GM12878 (cell line): ENCODE measurements at regions not wholly inside any gene's neighbourhood (a gene's known extent, or its start where the extent isn't known, plus 50 kb on each side); places are given as distances from the start of the nearest gene placed in this dataset.

ENCODE experiments used
- ATAC-seq: fragments of 200-7000 bp; cut with Tn5 transposase; 3 replicates; pipeline ENCODE4 v1.9.1; 2020; ENCODE audit warnings: mild to moderate bottlenecking, moderate library complexity
- BruUV-seq: library from RNA; stranded (reverse); fragments of 400-500 nt; replicated peaks from 2 replicates; lab custom pipeline; 2021; lab: Mats Ljungman, UMichigan
- CTCF ChIA-PET: fragments of 300-600 bp; sonication (Branson Sonifier 250); formaldehyde crosslinking; extraction: SDS; loops from one replicate; lab custom pipeline; 2021; ENCODE audit warnings: inconsistent platforms; lab: Yijun Ruan, JAX
- POLR2A ChIA-PET: fragments of 350-600 bp; formaldehyde crosslinking; extraction: SDS; loops from one replicate; lab custom pipeline; 2021; ENCODE audit warnings: inconsistent platforms; lab: Charles Lee
- RAD21 ChIA-PET: fragments of 300-600 bp; sonication (Branson Sonifier 250); formaldehyde crosslinking; loops from one replicate; lab custom pipeline; 2023; ENCODE audit warnings: antibody characterized with exemption; ENCODE audit not compliant: unreplicated experiment; lab: Charles Lee
- SMC1A ChIA-PET: fragments of 300-600 bp; sonication (Branson Sonifier 250); formaldehyde crosslinking; loops from one replicate; lab custom pipeline; 2023; ENCODE audit not compliant: unreplicated experiment, uncharacterized antibody; lab: Charles Lee
- DNase-seq: peaks from one replicate; pipeline ENCODE4 v3.0.0-alpha.2; 2011; ENCODE audit warnings: low read depth, low spot score
- FAIRE-seq: peaks from 3 replicates; lab custom pipeline; 2011; peaks lifted over from hg19 to GRCh38; lab: Jason Lieb, UNC
- H2AFZ ChIP-seq: 2 replicates; pipeline ENCODE4 v1.6.0; 2011; ENCODE audit warnings: low read depth, low read length, control low read depth; ENCODE audit not compliant: control insufficient read depth
- H3K27ac ChIP-seq: 2 replicates; pipeline ENCODE4 v1.5.1; 2011; ENCODE audit warnings: control low read depth; ENCODE audit not compliant: control insufficient read depth, insufficient read depth
- H3K27me3 ChIP-seq, 2 experiments: replicated peaks in 1 of 2; 2 replicates each; pipeline versions ENCODE4 v1.6.0 to v1.6.1; 2011; ENCODE audit warnings: low read length in 1 of 2; ENCODE audit not compliant: control insufficient read depth in 2 of 2, insufficient read depth in 2 of 2
- H3K36me3 ChIP-seq, 2 experiments: 2 replicates each; pipeline ENCODE4 v1.5.1; 2011; ENCODE audit warnings: low read length in 1 of 2; ENCODE audit not compliant: control insufficient read depth in 2 of 2, insufficient read depth in 2 of 2
- H3K4me1 ChIP-seq: 2 replicates; pipeline ENCODE4 v1.6.1; 2011; ENCODE audit warnings: mild to moderate bottlenecking, low read length, moderate library complexity, mixed read lengths; ENCODE audit not compliant: control insufficient read depth, insufficient read depth
- H3K4me2 ChIP-seq: 2 replicates; pipeline ENCODE4 v1.6.0; 2011; ENCODE audit warnings: control low read depth; ENCODE audit not compliant: control insufficient read depth, insufficient read depth
- H3K4me3 ChIP-seq: fragments of 200-600 bp; sonication (generic); 2 replicates; pipeline ENCODE4 v1.5.1; 2016
- H3K79me2 ChIP-seq: 2 replicates; pipeline ENCODE4 v1.6.0; 2011; ENCODE audit warnings: low read length; ENCODE audit not compliant: control insufficient read depth, insufficient read depth
- H3K9ac ChIP-seq: 2 replicates; pipeline ENCODE4 v1.8.0; 2011; ENCODE audit warnings: low read length, control low read depth, mixed read lengths; ENCODE audit not compliant: control insufficient read depth, insufficient read depth
- H3K9me3 ChIP-seq: replicated peaks from 3 replicates; pipeline ENCODE4 v1.5.1; 2011; ENCODE audit warnings: mild to moderate bottlenecking, low read length; ENCODE audit not compliant: control insufficient read depth, insufficient read depth
- H4K20me1 ChIP-seq: 2 replicates; pipeline ENCODE4 v1.6.0; 2011; ENCODE audit not compliant: control insufficient read depth, insufficient read depth
- BMI1 ChIP-seq: fragments of 450-650 bp; IDR thresholded peaks from 2 replicates; pipeline ENCODE4 v1.6.1; 2016; ENCODE audit warnings: mild to moderate bottlenecking, moderate library complexity, borderline replicate concordance
- CBFB ChIP-seq: IDR thresholded peaks from 2 replicates; pipeline ENCODE4 v1.6.1; 2016; ENCODE audit warnings: antibody characterized with exemption, low read depth
- ETV6 ChIP-seq, 2 experiments: fragments of 450-650 bp in 1 of 2; IDR thresholded peaks in 1 of 2; conservative IDR thresholded peaks in 1 of 2; 2 replicates each; pipeline ENCODE4 v1.6.1; 2014; ENCODE audit warnings: antibody characterized with exemption in 1 of 2, borderline replicate concordance in 1 of 2, low read depth in 1 of 2, mild to moderate bottlenecking in 1 of 2, moderate library complexity in 1 of 2
- HDAC6 ChIP-seq: fragments of 200-600 bp; sonication (generic); IDR thresholded peaks from one replicate; pipeline ENCODE4 v1.8.0; 2017; ENCODE audit warnings: antibody characterized with exemption; ENCODE audit not compliant: unreplicated experiment
- MEF2A ChIP-seq: IDR thresholded peaks from 2 replicates; pipeline ENCODE4 v1.6.1; 2011; ENCODE audit warnings: low read depth, mild to moderate bottlenecking, low read length, moderate library complexity; ENCODE audit not compliant: insufficient read depth
- MEF2B ChIP-seq: fragments of 450-650 bp; IDR thresholded peaks from 2 replicates; pipeline ENCODE4 v1.6.1; 2018; ENCODE audit warnings: mild to moderate bottlenecking, moderate library complexity; ENCODE audit not compliant: partially characterized antibody, poor library complexity, severe bottlenecking
- PAX8 ChIP-seq: fragments of 450-650 bp; IDR thresholded peaks from 2 replicates; pipeline ENCODE4 v1.6.1; 2017; ENCODE audit warnings: mild to moderate bottlenecking, moderate library complexity
- POLR2A ChIP-seq: IDR thresholded peaks from 2 replicates; pipeline ENCODE4 v1.6.1; 2011; ENCODE audit warnings: low read depth, mild to moderate bottlenecking, low read length
- SP1 ChIP-seq: IDR thresholded peaks from one replicate; pipeline ENCODE4 v1.6.1; 2011; ENCODE audit warnings: low read depth, low read length
- STAT3 ChIP-seq: IDR thresholded peaks from 2 replicates; pipeline ENCODE4 v1.6.1; 2011; ENCODE audit warnings: low read depth, low read length, improper control_type of control experiment
- ZBTB4 ChIP-seq: fragments of 450-650 bp; formaldehyde crosslinking; IDR thresholded peaks from 2 replicates; pipeline ENCODE4 v1.4.0; 2022; ENCODE audit warnings: mild to moderate bottlenecking, moderate library complexity
- ZSCAN29 ChIP-seq: fragments of 450-650 bp; IDR thresholded peaks from 2 replicates; pipeline ENCODE4 v1.6.1; 2017; ENCODE audit warnings: mild to moderate bottlenecking, moderate library complexity
- WGBS: methylation state at CpG from one replicate; pipeline ENCODE4 v1.1.6; 2016; ENCODE audit warnings: low lambda C conversion rate; ENCODE audit not compliant: insufficient replicate concordance, insufficient coverage; ENCODE audit errors: missing lambda C conversion rate; 5-methylcytosine and 5-hydroxymethylcytosine counted together
- in situ Hi-C: fragments of 300-500 bp; cut with MboI; formaldehyde crosslinking; loops from 9 replicates; pipeline ENCODE4 v1.14.3; 2018; ENCODE audit warnings: mixed read lengths
- intact Hi-C: fragments of 100-400 bp; cut with micrococcal nuclease; formaldehyde crosslinking; loops from one replicate; pipeline ENCODE4 v1.14.2; 2022; ENCODE audit not compliant: unreplicated experiment
- TF ChIP-seq, protein P1 (sequence below): fragments of 450-650 bp; IDR thresholded peaks from 2 replicates; pipeline ENCODE4 v1.6.1; 2017; ENCODE audit warnings: borderline replicate concordance
- TF ChIP-seq, protein P2 (sequence below): fragments of 450-650 bp; formaldehyde crosslinking; IDR thresholded peaks from 2 replicates; pipeline ENCODE4 v1.5.0; 2022; ENCODE audit warnings: mild to moderate bottlenecking, missing genetic modification characterization

DNA sequence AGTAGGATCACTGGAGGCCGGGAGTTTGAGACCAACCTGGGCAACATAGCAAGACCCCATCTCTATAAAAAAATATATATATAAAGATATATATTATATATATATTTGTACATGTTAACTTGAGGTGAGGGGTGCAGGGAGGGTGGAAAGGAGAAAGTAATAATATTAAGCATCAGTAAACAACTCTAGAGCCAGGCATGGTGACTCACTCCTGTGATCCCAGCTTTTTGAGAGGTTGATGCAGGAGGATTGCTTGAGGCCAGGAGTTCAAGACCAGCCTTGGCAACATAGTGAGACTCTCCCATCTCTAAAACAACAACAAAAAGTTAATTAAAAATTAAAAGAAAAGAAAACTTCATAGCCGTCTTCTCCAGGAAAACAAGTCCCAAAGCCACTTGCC lies 61.7 kb upstream of the SMURF2 start:
- FAIRE-seq (no peak), DNase-seq (no peak), ATAC-seq (no peak)
- Histone ChIP-seq H3K36me3 (no peaks in the 10 kb centered on the region), H3K79me2 (no peaks in the 10 kb centered on the region), H3K4me3 (no peak overlapping the region), H3K27me3 (no peaks in the 10 kb centered on the region), H4K20me1 (no peaks in the 10 kb centered on the region), H3K9ac (no peak overlapping the region), H3K4me2 (no peak overlapping the region), H3K27ac (no peak overlapping the region), H3K9me3 (no peaks in the 10 kb centered on the region), H2AFZ (no peak overlapping the region), H3K4me1 (no peaks in the 10 kb centered on the region)
- intact Hi-C loops, result no loop called here
- 19% methylated on average over 2 of the region's 2 CpGs for WGBS
- TF ChIP-seq CBFB, result no peak
- TF ChIP-seq BMI1, result no peak
- TF ChIP-seq ZSCAN29, result no peak
- TF ChIP-seq, protein P1, sequence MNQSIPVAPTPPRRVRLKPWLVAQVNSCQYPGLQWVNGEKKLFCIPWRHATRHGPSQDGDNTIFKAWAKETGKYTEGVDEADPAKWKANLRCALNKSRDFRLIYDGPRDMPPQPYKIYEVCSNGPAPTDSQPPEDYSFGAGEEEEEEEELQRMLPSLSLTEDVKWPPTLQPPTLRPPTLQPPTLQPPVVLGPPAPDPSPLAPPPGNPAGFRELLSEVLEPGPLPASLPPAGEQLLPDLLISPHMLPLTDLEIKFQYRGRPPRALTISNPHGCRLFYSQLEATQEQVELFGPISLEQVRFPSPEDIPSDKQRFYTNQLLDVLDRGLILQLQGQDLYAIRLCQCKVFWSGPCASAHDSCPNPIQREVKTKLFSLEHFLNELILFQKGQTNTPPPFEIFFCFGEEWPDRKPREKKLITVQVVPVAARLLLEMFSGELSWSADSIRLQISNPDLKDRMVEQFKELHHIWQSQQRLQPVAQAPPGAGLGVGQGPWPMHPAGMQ, result no peak
- TF ChIP-seq MEF2B, result no peak
- TF ChIP-seq PAX8, result no peak
- no peak for TF ChIP-seq POLR2A
- TF ChIP-seq STAT3, result no peak
- TF ChIP-seq ETV6 (conservative IDR thresholded peaks at IDR 0.05 in 1 of 2, IDR thresholded peaks at IDR 0.05 in 1 of 2; ENCODE audit: borderline replicate concordance in 1 of 2, low read depth in 1 of 2), result no peak
- TF ChIP-seq SP1, result no peak
- TF ChIP-seq HDAC6, result no peak
- no peak for TF ChIP-seq ZBTB4 (CRISPR knock-in tag)
- TF ChIP-seq, protein P2, sequence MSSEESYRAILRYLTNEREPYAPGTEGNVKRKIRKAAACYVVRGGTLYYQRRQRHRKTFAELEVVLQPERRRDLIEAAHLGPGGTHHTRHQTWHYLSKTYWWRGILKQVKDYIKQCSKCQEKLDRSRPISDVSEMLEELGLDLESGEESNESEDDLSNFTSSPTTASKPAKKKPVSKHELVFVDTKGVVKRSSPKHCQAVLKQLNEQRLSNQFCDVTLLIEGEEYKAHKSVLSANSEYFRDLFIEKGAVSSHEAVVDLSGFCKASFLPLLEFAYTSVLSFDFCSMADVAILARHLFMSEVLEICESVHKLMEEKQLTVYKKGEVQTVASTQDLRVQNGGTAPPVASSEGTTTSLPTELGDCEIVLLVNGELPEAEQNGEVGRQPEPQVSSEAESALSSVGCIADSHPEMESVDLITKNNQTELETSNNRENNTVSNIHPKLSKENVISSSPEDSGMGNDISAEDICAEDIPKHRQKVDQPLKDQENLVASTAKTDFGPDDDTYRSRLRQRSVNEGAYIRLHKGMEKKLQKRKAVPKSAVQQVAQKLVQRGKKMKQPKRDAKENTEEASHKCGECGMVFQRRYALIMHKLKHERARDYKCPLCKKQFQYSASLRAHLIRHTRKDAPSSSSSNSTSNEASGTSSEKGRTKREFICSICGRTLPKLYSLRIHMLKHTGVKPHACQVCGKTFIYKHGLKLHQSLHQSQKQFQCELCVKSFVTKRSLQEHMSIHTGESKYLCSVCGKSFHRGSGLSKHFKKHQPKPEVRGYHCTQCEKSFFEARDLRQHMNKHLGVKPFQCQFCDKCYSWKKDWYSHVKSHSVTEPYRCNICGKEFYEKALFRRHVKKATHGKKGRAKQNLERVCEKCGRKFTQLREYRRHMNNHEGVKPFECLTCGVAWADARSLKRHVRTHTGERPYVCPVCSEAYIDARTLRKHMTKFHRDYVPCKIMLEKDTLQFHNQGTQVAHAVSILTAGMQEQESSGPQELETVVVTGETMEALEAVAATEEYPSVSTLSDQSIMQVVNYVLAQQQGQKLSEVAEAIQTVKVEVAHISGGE (CRISPR knock-in tag), result no peak
- no peak for TF ChIP-seq MEF2A
- BruUV-seq, result no TSS peak
- in situ Hi-C loops, result no loop called here
- ChIA-PET CTCF (no interaction called here), RAD21 (no interaction called here), SMC1A (no interaction called here), POLR2A (interaction anchor here (0.6 kb wide), 2 partner anchors 275 to 671 kb away, joined by 3 read pairs; no protein-coding TSS in a partner anchor)
